Esophagus muscularis mucosa (tissue), 4 donors: ENCODE measurements at regions not wholly inside any gene's neighbourhood (a gene's known extent, or its start where the extent isn't known, plus 50 kb on each side); places are given as distances from the start of the nearest gene placed in this dataset.

Experiments
- EP300 ChIP-seq: sonication (generic); formaldehyde crosslinking; IDR thresholded peaks from one replicate; pipeline ENCODE4 v1.6.1; 2017; ENCODE audit warnings: antibody characterized with exemption
- POLR2A ChIP-seq: fragments of 450-650 bp; IDR thresholded peaks from one replicate; pipeline ENCODE4 v1.6.1; 2017; ENCODE audit warnings: antibody characterized with exemption, moderate library complexity, mild to moderate bottlenecking, low read depth
- TF ChIP-seq, protein P1 (sequence below), 3 experiments: fragments of 200-600 bp in 2 of 3; fragments of 450-650 bp in 1 of 3; sonication (generic) in 2 of 3; IDR thresholded peaks; one replicate each; pipeline ENCODE4 v1.5.1; 2017 to 2019; ENCODE audit warnings: antibody characterized with exemption in 3 of 3, mild to moderate bottlenecking in 2 of 3, moderate library complexity in 1 of 3

DNA sequence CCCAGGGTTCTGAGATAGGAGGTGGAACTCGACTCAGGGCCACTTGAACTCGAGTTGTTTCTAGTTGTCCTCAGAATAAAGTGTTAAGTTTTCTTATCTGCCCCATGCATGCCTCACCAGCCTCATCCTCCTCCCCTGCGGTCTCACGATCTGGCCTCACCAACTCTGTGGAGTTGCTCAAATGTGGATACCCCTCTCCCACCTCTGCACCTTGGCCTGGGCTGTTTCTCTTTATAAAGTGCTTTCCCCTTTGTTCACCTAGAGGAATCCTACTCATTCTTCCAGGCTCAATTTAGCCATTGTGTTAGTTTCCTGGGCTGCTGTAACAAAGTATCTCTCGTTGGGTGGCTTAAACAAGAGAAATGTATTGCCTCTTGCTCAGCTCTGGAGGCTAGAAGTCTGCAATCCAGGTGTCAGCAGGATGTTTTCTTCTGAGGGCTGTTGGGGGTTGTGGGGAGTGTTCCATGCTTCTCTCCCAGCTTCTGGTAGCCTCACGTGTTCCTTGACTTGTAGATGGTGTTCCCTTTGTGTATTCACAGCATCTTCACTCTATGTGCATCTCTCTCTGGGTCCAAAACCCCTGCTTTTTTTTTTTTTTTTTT lies 100.7 kb downstream of the MEX3B start:
- TF ChIP-seq EP300 (no peak), POLR2A (no peak)
- TF ChIP-seq, protein P1, sequence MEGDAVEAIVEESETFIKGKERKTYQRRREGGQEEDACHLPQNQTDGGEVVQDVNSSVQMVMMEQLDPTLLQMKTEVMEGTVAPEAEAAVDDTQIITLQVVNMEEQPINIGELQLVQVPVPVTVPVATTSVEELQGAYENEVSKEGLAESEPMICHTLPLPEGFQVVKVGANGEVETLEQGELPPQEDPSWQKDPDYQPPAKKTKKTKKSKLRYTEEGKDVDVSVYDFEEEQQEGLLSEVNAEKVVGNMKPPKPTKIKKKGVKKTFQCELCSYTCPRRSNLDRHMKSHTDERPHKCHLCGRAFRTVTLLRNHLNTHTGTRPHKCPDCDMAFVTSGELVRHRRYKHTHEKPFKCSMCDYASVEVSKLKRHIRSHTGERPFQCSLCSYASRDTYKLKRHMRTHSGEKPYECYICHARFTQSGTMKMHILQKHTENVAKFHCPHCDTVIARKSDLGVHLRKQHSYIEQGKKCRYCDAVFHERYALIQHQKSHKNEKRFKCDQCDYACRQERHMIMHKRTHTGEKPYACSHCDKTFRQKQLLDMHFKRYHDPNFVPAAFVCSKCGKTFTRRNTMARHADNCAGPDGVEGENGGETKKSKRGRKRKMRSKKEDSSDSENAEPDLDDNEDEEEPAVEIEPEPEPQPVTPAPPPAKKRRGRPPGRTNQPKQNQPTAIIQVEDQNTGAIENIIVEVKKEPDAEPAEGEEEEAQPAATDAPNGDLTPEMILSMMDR (IDR thresholded peaks at IDR 0.05) = no peak
